GM12875 (cell line): ENCODE measurements at regions not wholly inside any gene's neighbourhood (a gene's known extent, or its start where the extent isn't known, plus 50 kb on each side); places are given as distances from the start of the nearest gene placed in this dataset.

Experiments used
- H3K4me3 ChIP-seq: one replicate; pipeline ENCODE4 v1.5.1; 2011; ENCODE audit warnings: low read depth, low read length, control low read depth
- TF ChIP-seq, protein P1 (sequence below): IDR thresholded peaks from 2 replicates; pipeline ENCODE4 v1.5.1; 2011; ENCODE audit warnings: low read depth, mild to moderate bottlenecking, control low read depth, inconsistent platforms, low read length, moderate library complexity, borderline replicate concordance; ENCODE audit not compliant: insufficient read depth

GRCh38 chr6:105874835-105875626, 211.1 kb upstream of the PRDM1 start:
- TF ChIP-seq, protein P1, sequence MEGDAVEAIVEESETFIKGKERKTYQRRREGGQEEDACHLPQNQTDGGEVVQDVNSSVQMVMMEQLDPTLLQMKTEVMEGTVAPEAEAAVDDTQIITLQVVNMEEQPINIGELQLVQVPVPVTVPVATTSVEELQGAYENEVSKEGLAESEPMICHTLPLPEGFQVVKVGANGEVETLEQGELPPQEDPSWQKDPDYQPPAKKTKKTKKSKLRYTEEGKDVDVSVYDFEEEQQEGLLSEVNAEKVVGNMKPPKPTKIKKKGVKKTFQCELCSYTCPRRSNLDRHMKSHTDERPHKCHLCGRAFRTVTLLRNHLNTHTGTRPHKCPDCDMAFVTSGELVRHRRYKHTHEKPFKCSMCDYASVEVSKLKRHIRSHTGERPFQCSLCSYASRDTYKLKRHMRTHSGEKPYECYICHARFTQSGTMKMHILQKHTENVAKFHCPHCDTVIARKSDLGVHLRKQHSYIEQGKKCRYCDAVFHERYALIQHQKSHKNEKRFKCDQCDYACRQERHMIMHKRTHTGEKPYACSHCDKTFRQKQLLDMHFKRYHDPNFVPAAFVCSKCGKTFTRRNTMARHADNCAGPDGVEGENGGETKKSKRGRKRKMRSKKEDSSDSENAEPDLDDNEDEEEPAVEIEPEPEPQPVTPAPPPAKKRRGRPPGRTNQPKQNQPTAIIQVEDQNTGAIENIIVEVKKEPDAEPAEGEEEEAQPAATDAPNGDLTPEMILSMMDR, result no peak
- no peak overlapping the region for H3K4me3 ChIP-seq

DNA sequence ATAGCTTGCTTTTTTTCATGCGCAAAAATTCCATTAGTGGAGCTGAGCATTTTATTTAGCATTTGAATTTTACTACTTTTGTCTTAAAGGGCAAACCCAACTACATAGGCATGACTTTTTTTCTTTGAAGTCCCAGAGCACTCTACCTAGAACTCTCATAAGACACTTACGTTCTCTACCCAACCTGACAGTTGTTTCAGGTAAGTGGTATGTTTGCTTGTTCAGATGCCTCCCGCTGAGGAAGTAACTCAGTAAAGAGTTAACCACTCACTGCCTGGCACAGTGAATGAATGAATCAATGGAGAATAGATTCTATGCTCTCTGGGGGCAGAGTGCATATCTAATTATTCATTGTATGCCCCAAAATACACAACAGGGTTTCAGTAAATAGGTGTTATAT, 212.3 kb upstream of the PRDM1 start:
- TF ChIP-seq, protein P1, result no peak
- H3K4me3 ChIP-seq, result no peak overlapping the region

DNA sequence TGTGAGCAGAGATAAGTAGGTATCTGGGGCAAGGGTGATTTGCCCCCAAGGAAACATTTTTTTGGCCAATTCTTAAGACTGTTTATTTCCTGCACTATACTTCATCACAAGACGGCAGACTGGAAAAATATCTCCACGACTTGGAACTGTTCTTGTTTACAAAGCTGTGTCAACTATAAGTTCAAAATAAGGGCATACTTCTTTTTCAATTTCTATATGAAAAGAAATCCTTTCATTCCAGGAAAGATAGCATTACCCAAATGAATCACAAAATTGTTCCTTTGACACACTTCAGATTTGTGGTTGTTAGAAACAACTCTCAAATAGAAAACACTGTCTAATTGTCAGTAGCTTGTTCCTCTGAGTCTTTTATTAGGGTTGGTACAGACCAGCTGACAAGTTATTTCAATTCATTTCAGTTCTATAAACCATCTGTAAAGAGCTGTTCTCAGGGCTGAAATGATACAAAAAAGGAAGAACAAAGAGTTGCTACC, 212.9 kb upstream of the PRDM1 start:
- TF ChIP-seq, protein P1, result no peak
- H3K4me3 ChIP-seq, result no peak overlapping the region

GRCh38 chr6:105872249-105872648, 213.9 kb upstream of the PRDM1 start:
- TF ChIP-seq, protein P1, result no peak
- no peak overlapping the region for H3K4me3 ChIP-seq

- TF ChIP-seq, protein P1, result no peak
Observed at GRCh38 chr6:105871542-105871941, 214.6 kb upstream of the PRDM1 start.

GRCh38 chr6:105869835-105870440, 216.2 kb upstream of the PRDM1 start:
- TF ChIP-seq, protein P1, result no peak
- no peak overlapping the region for H3K4me3 ChIP-seq

More at GRCh38 chr6:105871542-105871941, 214.6 kb upstream of the PRDM1 start:
- H3K4me3 ChIP-seq, result no peak overlapping the region
